WTC11 (cell line): ENCODE measurements at regions not wholly inside any gene's neighbourhood (a gene's known extent, or its start where the extent isn't known, plus 50 kb on each side); places are given as distances from the start of the nearest gene placed in this dataset.
A peak's percentile ranks its signal among the peaks of the same experiment; 100 is the strongest.

Experiments
- ATAC-seq: fragments of 200-7000 bp; cut with Tn5 transposase; 2 replicates; pipeline ENCODE4 v1.10.0; 2021; ENCODE audit warnings: mild to moderate bottlenecking, moderate library complexity
- CTCF ChIA-PET: fragments of 300-600 bp; sonication (Branson Sonifier 250); formaldehyde crosslinking; loops from one replicate; lab custom pipeline; 2021; ENCODE audit warnings: antibody characterized with exemption; lab: Charles Lee
- POLR2A ChIA-PET: fragments of 350-600 bp; sonication (Branson Sonifier 250); formaldehyde crosslinking; loops from one replicate; lab custom pipeline; 2021; ENCODE audit warnings: antibody characterized with exemption; lab: Charles Lee
- DNase-seq: peaks from one replicate; pipeline ENCODE4 v3.0.0; 2021; ENCODE audit warnings: low spot score
- H3K27ac Mint-ChIP-seq: 2 replicates; pipeline ENCODE4 v1.8.0; 2021; ENCODE audit warnings: mixed read lengths
- H3K27me3 Mint-ChIP-seq: 2 replicates; pipeline ENCODE4 v1.8.0; 2021; ENCODE audit warnings: low read depth, mild to moderate bottlenecking, moderate library complexity, mixed read lengths
- H3K36me3 Mint-ChIP-seq: 2 replicates; pipeline ENCODE4 v1.8.0; 2021; ENCODE audit warnings: mixed read lengths
- H3K4me1 Mint-ChIP-seq: 2 replicates; pipeline ENCODE4 v1.8.0; 2022; ENCODE audit warnings: mixed read lengths
- H3K4me3 Mint-ChIP-seq: 2 replicates; pipeline ENCODE4 v1.8.0; 2021; ENCODE audit warnings: mild to moderate bottlenecking, moderate library complexity, mixed read lengths
- H3K9me3 Mint-ChIP-seq: 2 replicates; pipeline ENCODE4 v1.8.0; 2021; ENCODE audit warnings: mixed read lengths
- ATF1 ChIP-seq: sonication (generic); formaldehyde crosslinking; IDR thresholded peaks from 2 replicates; pipeline ENCODE4 v1.8.1; 2023; ENCODE audit warnings: mild to moderate bottlenecking, moderate library complexity, missing genetic modification reagents
- ELF4 ChIP-seq: sonication (generic); formaldehyde crosslinking; IDR thresholded peaks from 2 replicates; pipeline ENCODE4 v1.8.1; 2022; ENCODE audit warnings: low read depth, mild to moderate bottlenecking, moderate library complexity, missing genetic modification reagents
- ESRRA ChIP-seq: sonication (generic); formaldehyde crosslinking; IDR thresholded peaks from 2 replicates; pipeline ENCODE4 v1.8.1; 2022; ENCODE audit warnings: mild to moderate bottlenecking, missing genetic modification reagents, borderline replicate concordance
- FOXJ3 ChIP-seq: sonication (generic); formaldehyde crosslinking; IDR thresholded peaks from 2 replicates; pipeline ENCODE4 v1.9.0; 2021; ENCODE audit warnings: missing genetic modification reagents, mild to moderate bottlenecking, borderline replicate concordance
- JAZF1 ChIP-seq: fragments of 250-450 bp; sonication (Bioruptor Pico); IDR thresholded peaks from 2 replicates; pipeline ENCODE4 v1.9.0; 2021; ENCODE audit warnings: moderate library complexity, mild to moderate bottlenecking, inconsistent platforms
- TEAD1 ChIP-seq: sonication (generic); formaldehyde crosslinking; IDR thresholded peaks from 2 replicates; pipeline ENCODE4 v1.8.0; 2022; ENCODE audit warnings: mild to moderate bottlenecking, missing genetic modification reagents
- TP53 ChIP-seq: sonication (generic); formaldehyde crosslinking; IDR thresholded peaks from 2 replicates; pipeline ENCODE4 v1.8.1; 2023; ENCODE audit warnings: mild to moderate bottlenecking, missing genetic modification reagents
- ZBTB21 ChIP-seq: sonication (generic); formaldehyde crosslinking; IDR thresholded peaks from 2 replicates; pipeline ENCODE4 v1.8.1; 2023; ENCODE audit warnings: mild to moderate bottlenecking, missing genetic modification reagents, borderline replicate concordance
- ZNF423 ChIP-seq: fragments of 250-450 bp; sonication (Bioruptor Pico); IDR thresholded peaks from 2 replicates; pipeline ENCODE4 v2.1.2; 2022; ENCODE audit warnings: mild to moderate bottlenecking, moderate library complexity
- TF ChIP-seq, protein P1 (sequence below): sonication (generic); formaldehyde crosslinking; IDR thresholded peaks from 2 replicates; pipeline ENCODE4 v1.8.1; 2022; ENCODE audit warnings: missing genetic modification reagents, borderline replicate concordance
- TF ChIP-seq, protein P2 (sequence below): sonication (generic); formaldehyde crosslinking; IDR thresholded peaks from 2 replicates; pipeline ENCODE4 v1.8.0; 2023; ENCODE audit warnings: missing genetic modification reagents
- TF ChIP-seq, protein P3 (sequence below): fragments of 200-600 bp; IDR thresholded peaks from 2 replicates; pipeline ENCODE4 v1.8.0; 2022; ENCODE audit warnings: antibody characterized with exemption
- TF ChIP-seq, protein P4 (sequence below): sonication (generic); formaldehyde crosslinking; IDR thresholded peaks from 2 replicates; pipeline ENCODE4 v1.8.0; 2022; ENCODE audit warnings: mild to moderate bottlenecking, missing genetic modification reagents
- TF ChIP-seq, protein P5 (sequence below): sonication (generic); formaldehyde crosslinking; IDR thresholded peaks from 2 replicates; pipeline ENCODE4 v1.8.1; 2023; ENCODE audit warnings: mild to moderate bottlenecking, missing genetic modification reagents
- TF ChIP-seq, protein P6 (sequence below): sonication (generic); formaldehyde crosslinking; IDR thresholded peaks from 2 replicates; pipeline ENCODE4 v1.8.1; 2023; ENCODE audit warnings: mild to moderate bottlenecking, moderate library complexity, missing genetic modification reagents

DNA sequence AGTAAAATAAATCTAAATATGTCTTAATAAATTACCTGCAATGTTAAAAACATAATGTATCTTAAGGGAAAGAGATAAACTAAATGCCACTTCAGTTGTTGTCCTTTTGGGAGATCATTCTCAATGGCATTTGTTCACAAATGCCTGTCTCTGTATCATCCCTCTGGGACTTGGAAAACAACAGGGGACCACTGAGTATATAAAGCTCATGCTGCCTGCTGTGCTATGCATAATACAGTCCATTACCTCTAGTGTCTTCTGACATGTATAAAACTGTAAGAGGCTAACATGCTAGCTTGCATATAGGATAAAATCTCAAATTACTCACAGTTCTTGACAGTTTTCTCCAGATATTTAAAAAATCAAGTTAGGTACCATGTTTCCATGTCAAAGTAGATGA is 503.9 kb downstream of the PDHA2 start:
- H3K27ac Mint-ChIP-seq, result no peak overlapping the region
- H3K9me3 Mint-ChIP-seq, result peaks cover 36% of the 10 kb centered on the region
- no peak overlapping the region for H3K4me3 Mint-ChIP-seq
- peaks cover 44% of the 10 kb centered on the region for H3K4me1 Mint-ChIP-seq
- ChIA-PET CTCF (interaction anchor here (0.8 kb wide), 1 partner anchor 1139 kb away, joined by 3 read pairs; no protein-coding TSS in a partner anchor), POLR2A (no interaction called here)
- TF ChIP-seq, protein P1, sequence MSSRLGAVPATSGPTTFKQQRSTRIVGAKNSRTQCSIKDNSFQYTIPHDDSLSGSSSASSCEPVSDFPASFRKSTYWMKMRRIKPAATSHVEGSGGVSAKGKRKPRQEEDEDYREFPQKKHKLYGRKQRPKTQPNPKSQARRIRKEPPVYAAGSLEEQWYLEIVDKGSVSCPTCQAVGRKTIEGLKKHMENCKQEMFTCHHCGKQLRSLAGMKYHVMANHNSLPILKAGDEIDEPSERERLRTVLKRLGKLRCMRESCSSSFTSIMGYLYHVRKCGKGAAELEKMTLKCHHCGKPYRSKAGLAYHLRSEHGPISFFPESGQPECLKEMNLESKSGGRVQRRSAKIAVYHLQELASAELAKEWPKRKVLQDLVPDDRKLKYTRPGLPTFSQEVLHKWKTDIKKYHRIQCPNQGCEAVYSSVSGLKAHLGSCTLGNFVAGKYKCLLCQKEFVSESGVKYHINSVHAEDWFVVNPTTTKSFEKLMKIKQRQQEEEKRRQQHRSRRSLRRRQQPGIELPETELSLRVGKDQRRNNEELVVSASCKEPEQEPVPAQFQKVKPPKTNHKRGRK (CRISPR knock-in tag), result no peak
- no peaks in the 10 kb centered on the region for H3K27me3 Mint-ChIP-seq
- no peak for DNase-seq
- no peak for ATAC-seq
- peaks cover 29% of the 10 kb centered on the region for H3K36me3 Mint-ChIP-seq

DNA sequence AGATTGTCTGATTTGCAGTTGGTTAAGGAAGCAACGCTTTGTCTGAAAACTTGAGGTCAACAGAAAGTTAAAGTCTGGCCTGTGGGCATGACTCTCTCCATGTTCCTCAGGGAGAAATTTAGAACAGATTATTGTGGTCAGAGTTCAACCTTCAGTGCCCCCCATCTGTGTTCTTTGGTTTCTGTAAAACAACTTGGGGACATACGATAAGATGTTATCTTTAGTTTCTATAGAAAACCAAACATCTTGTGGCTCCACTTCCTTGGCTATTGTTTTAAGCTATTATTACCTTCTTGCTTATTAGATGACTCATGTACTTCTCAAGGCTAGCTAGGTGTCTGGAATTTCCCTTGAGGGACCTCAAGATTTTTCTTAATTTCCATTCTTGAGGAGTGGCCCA is 507.7 kb downstream of the PDHA2 start:
- TF ChIP-seq, protein P2, sequence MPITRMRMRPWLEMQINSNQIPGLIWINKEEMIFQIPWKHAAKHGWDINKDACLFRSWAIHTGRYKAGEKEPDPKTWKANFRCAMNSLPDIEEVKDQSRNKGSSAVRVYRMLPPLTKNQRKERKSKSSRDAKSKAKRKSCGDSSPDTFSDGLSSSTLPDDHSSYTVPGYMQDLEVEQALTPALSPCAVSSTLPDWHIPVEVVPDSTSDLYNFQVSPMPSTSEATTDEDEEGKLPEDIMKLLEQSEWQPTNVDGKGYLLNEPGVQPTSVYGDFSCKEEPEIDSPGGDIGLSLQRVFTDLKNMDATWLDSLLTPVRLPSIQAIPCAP (CRISPR knock-in tag), result no peak
- Mint-ChIP-seq H3K9me3 (peaks cover 21% of the 10 kb centered on the region), H3K27ac (no peak overlapping the region), H3K4me3 (no peak overlapping the region), H3K27me3 (no peaks in the 10 kb centered on the region), H3K4me1 (peaks cover 37% of the 10 kb centered on the region), H3K36me3 (peaks cover 18% of the 10 kb centered on the region)
- ATAC-seq, result no peak
- ChIA-PET POLR2A (no interaction called here), CTCF (no interaction called here)
- DNase-seq, result no peak

DNA sequence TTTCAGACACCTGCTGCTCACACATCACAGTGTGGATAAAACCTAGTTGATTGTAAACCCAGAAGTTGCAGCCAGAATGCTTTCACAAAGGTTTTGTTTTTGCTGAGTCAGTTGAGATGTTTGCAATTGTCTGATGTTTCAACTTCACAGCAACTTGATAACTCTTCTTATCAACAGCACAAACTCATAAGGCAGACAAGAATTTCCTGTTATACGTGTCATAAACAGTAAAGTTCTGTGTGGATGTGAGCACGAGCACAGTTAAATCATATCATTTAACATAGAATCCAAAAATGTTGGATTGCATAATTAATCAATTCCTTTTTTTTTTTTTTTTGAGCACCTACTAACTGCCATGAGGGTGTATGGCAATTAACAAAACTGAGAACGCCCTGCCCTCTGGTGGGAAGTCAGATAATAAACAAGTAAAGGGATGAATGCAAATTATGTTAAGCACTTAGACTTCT is 512.2 kb downstream of the PDHA2 start:
- ATAC-seq (peak; percentile 60; the same call in 1 of the 2 replicates), DNase-seq (peak; percentile 32)
- Mint-ChIP-seq H3K4me1 (peaks cover 21% of the 10 kb centered on the region), H3K4me3 (no peak overlapping the region), H3K27me3 (no peaks in the 10 kb centered on the region), H3K27ac (no peak overlapping the region), H3K36me3 (peaks cover 12% of the 10 kb centered on the region), H3K9me3 (peaks cover 16% of the 10 kb centered on the region)
- POLR2A ChIA-PET, result no interaction called here
- TF ChIP-seq, protein P3, sequence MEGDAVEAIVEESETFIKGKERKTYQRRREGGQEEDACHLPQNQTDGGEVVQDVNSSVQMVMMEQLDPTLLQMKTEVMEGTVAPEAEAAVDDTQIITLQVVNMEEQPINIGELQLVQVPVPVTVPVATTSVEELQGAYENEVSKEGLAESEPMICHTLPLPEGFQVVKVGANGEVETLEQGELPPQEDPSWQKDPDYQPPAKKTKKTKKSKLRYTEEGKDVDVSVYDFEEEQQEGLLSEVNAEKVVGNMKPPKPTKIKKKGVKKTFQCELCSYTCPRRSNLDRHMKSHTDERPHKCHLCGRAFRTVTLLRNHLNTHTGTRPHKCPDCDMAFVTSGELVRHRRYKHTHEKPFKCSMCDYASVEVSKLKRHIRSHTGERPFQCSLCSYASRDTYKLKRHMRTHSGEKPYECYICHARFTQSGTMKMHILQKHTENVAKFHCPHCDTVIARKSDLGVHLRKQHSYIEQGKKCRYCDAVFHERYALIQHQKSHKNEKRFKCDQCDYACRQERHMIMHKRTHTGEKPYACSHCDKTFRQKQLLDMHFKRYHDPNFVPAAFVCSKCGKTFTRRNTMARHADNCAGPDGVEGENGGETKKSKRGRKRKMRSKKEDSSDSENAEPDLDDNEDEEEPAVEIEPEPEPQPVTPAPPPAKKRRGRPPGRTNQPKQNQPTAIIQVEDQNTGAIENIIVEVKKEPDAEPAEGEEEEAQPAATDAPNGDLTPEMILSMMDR, result 0 out of 2 replicates have a peak, but pooled peaks have one; percentile 31
- no peak for TF ChIP-seq ZBTB21 (CRISPR knock-in tag)
- TF ChIP-seq, protein P4, sequence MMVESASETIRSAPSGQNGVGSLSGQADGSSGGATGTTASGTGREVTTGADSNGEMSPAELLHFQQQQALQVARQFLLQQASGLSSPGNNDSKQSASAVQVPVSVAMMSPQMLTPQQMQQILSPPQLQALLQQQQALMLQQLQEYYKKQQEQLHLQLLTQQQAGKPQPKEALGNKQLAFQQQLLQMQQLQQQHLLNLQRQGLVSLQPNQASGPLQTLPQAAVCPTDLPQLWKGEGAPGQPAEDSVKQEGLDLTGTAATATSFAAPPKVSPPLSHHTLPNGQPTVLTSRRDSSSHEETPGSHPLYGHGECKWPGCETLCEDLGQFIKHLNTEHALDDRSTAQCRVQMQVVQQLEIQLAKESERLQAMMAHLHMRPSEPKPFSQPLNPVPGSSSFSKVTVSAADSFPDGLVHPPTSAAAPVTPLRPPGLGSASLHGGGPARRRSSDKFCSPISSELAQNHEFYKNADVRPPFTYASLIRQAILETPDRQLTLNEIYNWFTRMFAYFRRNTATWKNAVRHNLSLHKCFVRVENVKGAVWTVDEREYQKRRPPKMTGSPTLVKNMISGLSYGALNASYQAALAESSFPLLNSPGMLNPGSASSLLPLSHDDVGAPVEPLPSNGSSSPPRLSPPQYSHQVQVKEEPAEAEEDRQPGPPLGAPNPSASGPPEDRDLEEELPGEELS (CRISPR knock-in tag), result no peak
- TF ChIP-seq, protein P5, sequence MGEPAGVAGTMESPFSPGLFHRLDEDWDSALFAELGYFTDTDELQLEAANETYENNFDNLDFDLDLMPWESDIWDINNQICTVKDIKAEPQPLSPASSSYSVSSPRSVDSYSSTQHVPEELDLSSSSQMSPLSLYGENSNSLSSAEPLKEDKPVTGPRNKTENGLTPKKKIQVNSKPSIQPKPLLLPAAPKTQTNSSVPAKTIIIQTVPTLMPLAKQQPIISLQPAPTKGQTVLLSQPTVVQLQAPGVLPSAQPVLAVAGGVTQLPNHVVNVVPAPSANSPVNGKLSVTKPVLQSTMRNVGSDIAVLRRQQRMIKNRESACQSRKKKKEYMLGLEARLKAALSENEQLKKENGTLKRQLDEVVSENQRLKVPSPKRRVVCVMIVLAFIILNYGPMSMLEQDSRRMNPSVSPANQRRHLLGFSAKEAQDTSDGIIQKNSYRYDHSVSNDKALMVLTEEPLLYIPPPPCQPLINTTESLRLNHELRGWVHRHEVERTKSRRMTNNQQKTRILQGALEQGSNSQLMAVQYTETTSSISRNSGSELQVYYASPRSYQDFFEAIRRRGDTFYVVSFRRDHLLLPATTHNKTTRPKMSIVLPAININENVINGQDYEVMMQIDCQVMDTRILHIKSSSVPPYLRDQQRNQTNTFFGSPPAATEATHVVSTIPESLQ (CRISPR knock-in tag), result no peak
- CTCF ChIA-PET, result interaction anchor here (0.7 kb wide), 1 partner anchor 658 kb away, joined by 3 read pairs; no protein-coding TSS in a partner anchor

DNA sequence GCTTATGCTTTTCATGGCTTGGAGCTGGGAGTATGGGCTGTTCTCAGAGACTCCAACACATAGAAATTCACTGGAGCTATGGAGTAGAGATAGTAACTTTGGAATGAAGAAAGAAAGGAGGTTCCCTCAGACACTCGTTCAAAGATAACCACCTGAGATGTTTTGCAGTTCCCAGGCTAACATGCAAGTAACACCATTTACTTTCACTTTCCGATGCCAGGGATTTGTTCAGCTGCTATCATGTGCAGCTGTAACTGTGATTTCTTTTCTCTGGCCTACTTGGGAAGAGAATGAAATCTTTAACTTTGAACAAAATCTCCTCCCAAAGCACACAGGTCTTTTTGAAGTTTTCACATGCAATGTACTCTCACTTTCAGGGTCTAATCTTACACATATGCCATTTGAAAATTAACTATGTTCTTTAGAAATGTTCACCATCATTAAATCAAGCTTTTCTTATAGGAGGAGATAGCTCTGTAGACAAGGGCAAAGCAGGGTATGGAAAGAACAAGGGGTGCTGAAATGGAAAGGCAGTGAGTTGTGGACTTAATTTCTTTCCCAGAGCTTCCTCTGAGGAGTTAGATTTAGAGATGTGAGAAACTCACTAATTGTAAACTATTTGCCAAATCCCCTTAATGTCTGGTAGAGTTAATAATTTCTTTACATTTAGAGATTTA is 514.3 kb downstream of the PDHA2 start:
- POLR2A ChIA-PET, result no interaction called here
- ATAC-seq (no peak), DNase-seq (no peak)
- Mint-ChIP-seq H3K27me3 (no peaks in the 10 kb centered on the region), H3K27ac (no peak overlapping the region), H3K9me3 (no peaks in the 10 kb centered on the region), H3K36me3 (no peaks in the 10 kb centered on the region), H3K4me3 (no peak overlapping the region), H3K4me1 (peaks cover 23% of the 10 kb centered on the region)
- CTCF ChIA-PET, result interaction anchor here (1.2 kb wide), 1 partner anchor 660 kb away, joined by 3 read pairs; no protein-coding TSS in a partner anchor
- no peak for TF ChIP-seq ZNF423
- no peak for TF ChIP-seq ESRRA
- no peak for TF ChIP-seq ELF4 (CRISPR knock-in tag)
- no peak for TF ChIP-seq FOXJ3 (CRISPR knock-in tag)
- no peak for TF ChIP-seq ATF1 (CRISPR knock-in tag)
- no peak for TF ChIP-seq TP53
- no peak for TF ChIP-seq TEAD1
- TF ChIP-seq, protein P6, sequence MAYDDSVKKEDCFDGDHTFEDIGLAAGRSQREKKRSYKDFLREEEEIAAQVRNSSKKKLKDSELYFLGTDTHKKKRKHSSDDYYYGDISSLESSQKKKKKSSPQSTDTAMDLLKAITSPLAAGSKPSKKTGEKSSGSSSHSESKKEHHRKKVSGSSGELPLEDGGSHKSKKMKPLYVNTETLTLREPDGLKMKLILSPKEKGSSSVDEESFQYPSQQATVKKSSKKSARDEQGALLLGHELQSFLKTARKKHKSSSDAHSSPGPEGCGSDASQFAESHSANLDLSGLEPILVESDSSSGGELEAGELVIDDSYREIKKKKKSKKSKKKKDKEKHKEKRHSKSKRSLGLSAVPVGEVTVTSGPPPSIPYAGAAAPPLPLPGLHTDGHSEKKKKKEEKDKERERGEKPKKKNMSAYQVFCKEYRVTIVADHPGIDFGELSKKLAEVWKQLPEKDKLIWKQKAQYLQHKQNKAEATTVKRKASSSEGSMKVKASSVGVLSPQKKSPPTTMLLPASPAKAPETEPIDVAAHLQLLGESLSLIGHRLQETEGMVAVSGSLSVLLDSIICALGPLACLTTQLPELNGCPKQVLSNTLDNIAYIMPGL (CRISPR knock-in tag), result no peak
- no peak for TF ChIP-seq JAZF1
- TF ChIP-seq, protein P1 (CRISPR knock-in tag), result no peak
